Liver (tissue), 8 donors: ENCODE measurements at regions not wholly inside any gene's neighbourhood (a gene's known extent, or its start where the extent isn't known, plus 50 kb on each side); places are given as distances from the start of the nearest gene placed in this dataset.
"Not testable (repeated sequence)": the region's sequence is repeated elsewhere in the genome, so short reads cannot be mapped to it uniquely, and the experiment has no call there.

Experiments
- DNase-seq: peaks from one replicate; pipeline ENCODE4 v3.0.0-alpha.2; 2017; ENCODE audit warnings: low spot score
- H3K27ac ChIP-seq, 2 donors: one replicate each; pipeline ENCODE4 v1.7.0; 2013; ENCODE audit warnings: inconsistent platforms in 2 of 2, low read length in 2 of 2, control low read depth in 1 of 2, low read depth in 1 of 2, mild to moderate bottlenecking in 1 of 2
- H3K27me3 ChIP-seq, 4 donors: one replicate each; pipeline versions ENCODE4 v1.6.1 to v1.7.0; 2013; ENCODE audit warnings: low read length in 3 of 4, inconsistent platforms in 1 of 4, mild to moderate bottlenecking in 1 of 4, moderate library complexity in 1 of 4; ENCODE audit not compliant: control insufficient read depth in 4 of 4, insufficient read depth in 4 of 4
- H3K36me3 ChIP-seq, 4 donors: one replicate each; pipeline versions ENCODE4 v1.6.1 to v1.7.0; 2013; ENCODE audit warnings: low read length in 3 of 4, mild to moderate bottlenecking in 3 of 4, low read depth in 1 of 4, moderate library complexity in 1 of 4; ENCODE audit not compliant: control insufficient read depth in 4 of 4, insufficient read depth in 3 of 4
- H3K4me1 ChIP-seq, 4 donors: one replicate each; pipeline versions ENCODE4 v1.6.1 to v1.7.0; 2013; ENCODE audit warnings: low read length in 3 of 4, mild to moderate bottlenecking in 3 of 4, moderate library complexity in 1 of 4; ENCODE audit not compliant: control insufficient read depth in 4 of 4, insufficient read depth in 4 of 4
- H3K4me3 ChIP-seq, 3 donors: one replicate each; pipeline versions ENCODE4 v1.6.1 to v1.7.0; 2013; ENCODE audit warnings: low read length in 3 of 3, control low read depth in 1 of 3, low read depth in 1 of 3, mild to moderate bottlenecking in 1 of 3
- H3K9ac ChIP-seq, 2 donors: one replicate each; pipeline ENCODE4 v1.7.0; 2013; ENCODE audit warnings: low read length in 2 of 2, mild to moderate bottlenecking in 2 of 2, moderate library complexity in 2 of 2, control low read depth in 1 of 2, low read depth in 1 of 2
- H3K9me3 ChIP-seq, 4 donors: one replicate each; pipeline versions ENCODE4 v1.6.1 to v1.7.0; 2013; ENCODE audit warnings: low read length in 3 of 4; ENCODE audit not compliant: control insufficient read depth in 4 of 4
- EGR1 ChIP-seq, 2 donors: IDR thresholded peaks; 2 replicates each; pipeline ENCODE4 v1.6.1; 2016 to 2018; ENCODE audit warnings: antibody characterized with exemption in 2 of 2, low read depth in 2 of 2
- FOXA1 ChIP-seq: IDR thresholded peaks from 2 replicates; pipeline ENCODE4 v1.6.1; 2016; ENCODE audit warnings: antibody characterized with exemption
- FOXA2 ChIP-seq: IDR thresholded peaks from 2 replicates; pipeline ENCODE4 v1.6.1; 2016; ENCODE audit warnings: antibody characterized with exemption
- GABPA ChIP-seq, 2 donors: IDR thresholded peaks in 1 of 2; conservative IDR thresholded peaks in 1 of 2; 2 replicates each; pipeline ENCODE4 v1.6.1; 2016; ENCODE audit warnings: antibody characterized with exemption in 2 of 2, mild to moderate bottlenecking in 1 of 2, moderate library complexity in 1 of 2
- HNF4A ChIP-seq, 2 donors: conservative IDR thresholded peaks; 2 replicates each; pipeline ENCODE4 v1.6.1; 2016; ENCODE audit warnings: antibody characterized with exemption in 2 of 2, mild to moderate bottlenecking in 2 of 2
- HNF4G ChIP-seq: IDR thresholded peaks from 2 replicates; pipeline ENCODE4 v1.6.1; 2016; ENCODE audit warnings: antibody characterized with exemption
- JUND ChIP-seq, 2 donors: IDR thresholded peaks; 2 replicates each; pipeline ENCODE4 v1.6.1; 2016; ENCODE audit warnings: antibody characterized with exemption in 2 of 2
- NR2F2 ChIP-seq: IDR thresholded peaks from 2 replicates; pipeline ENCODE4 v1.6.1; 2016; ENCODE audit warnings: antibody characterized with exemption
- RAD21 ChIP-seq, 2 donors: IDR thresholded peaks; 2 replicates each; pipeline ENCODE4 v1.6.1; 2016; ENCODE audit warnings: antibody characterized with exemption in 2 of 2, mild to moderate bottlenecking in 2 of 2
- RXRA ChIP-seq, 2 donors: IDR thresholded peaks; 2 replicates each; pipeline ENCODE4 v1.6.1; 2017 to 2018; ENCODE audit warnings: antibody characterized with exemption in 2 of 2, mild to moderate bottlenecking in 1 of 2
- SP1 ChIP-seq: IDR thresholded peaks from 2 replicates; pipeline ENCODE4 v1.6.1; 2018; ENCODE audit warnings: antibody characterized with exemption, mild to moderate bottlenecking
- TAF1 ChIP-seq: conservative IDR thresholded peaks from 2 replicates; pipeline ENCODE4 v1.6.1; 2016; ENCODE audit warnings: antibody characterized with exemption, mild to moderate bottlenecking
- YY1 ChIP-seq: IDR thresholded peaks from 2 replicates; pipeline ENCODE4 v1.6.1; 2016; ENCODE audit warnings: antibody characterized with exemption, mild to moderate bottlenecking
- WGBS: extraction: QIAGEN DNeasy Blood & Tissue Kit; methylation state at CpG from one replicate; pipeline ENCODE4 v1.1.7; 2013; 5-methylcytosine and 5-hydroxymethylcytosine counted together
- TF ChIP-seq, protein P1 (sequence below): IDR thresholded peaks from 2 replicates; pipeline ENCODE4 v1.6.1; 2016; ENCODE audit warnings: antibody characterized with exemption
- TF ChIP-seq, protein P2 (sequence below): fragments of 150-350 bp; IDR thresholded peaks from 2 replicates; pipeline ENCODE4 v1.5.1; 2017; ENCODE audit warnings: improper control_type of control experiment, low read depth, low read length; ENCODE audit not compliant: missing input control
- TF ChIP-seq, protein P3 (sequence below): IDR thresholded peaks from 2 replicates; pipeline ENCODE4 v1.6.1; 2016; ENCODE audit warnings: antibody characterized with exemption
- TF ChIP-seq, protein P4 (sequence below): IDR thresholded peaks from 2 replicates; pipeline ENCODE4 v1.6.1; 2016; ENCODE audit warnings: antibody characterized with exemption
- donor health status: healthy.
- donor health status: healthy.
- donor health status: healthy.
- donor health status: healthy.
- donor health status: healthy.

DNA sequence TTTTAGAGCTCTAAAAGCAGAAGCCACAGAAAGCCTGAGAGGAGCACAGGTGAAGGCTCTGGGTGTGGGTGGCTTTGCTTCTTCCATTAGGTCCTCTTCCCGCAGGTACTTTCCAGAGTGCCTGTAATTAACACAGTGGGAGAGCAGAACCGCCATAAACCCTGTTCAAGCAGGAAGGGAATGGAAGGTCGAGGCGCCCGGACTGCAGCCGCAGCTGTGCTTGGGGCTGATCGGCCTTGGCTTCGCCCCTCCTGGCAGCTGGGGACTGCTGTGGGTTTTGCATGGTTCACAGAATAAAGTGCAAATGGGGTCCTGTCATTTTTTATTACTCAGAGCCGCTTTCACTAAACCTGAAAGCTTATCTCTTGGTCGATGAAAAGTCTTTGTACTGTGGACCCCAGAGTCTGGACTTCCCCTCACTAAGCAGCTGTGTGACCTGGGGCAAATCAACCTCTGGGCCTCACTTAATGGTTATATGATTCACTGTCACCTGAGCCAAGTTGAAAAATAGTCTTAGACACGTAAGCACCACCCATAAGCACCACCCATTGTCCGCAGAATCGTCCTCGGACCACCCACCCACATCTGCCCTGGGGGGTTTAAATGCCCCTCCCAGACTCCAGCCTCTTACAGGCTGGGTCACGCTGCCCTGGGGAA lies 100.9 kb downstream of the XRCC2 start:
- Histone ChIP-seq H3K27ac (no peak overlapping the region), H3K27me3 (no peaks in the 10 kb centered on the region), H3K9me3 (peaks cover 0 to 2% (median 0%) of the 10 kb centered on the region in 4 donors), H3K4me1 (no peaks in the 10 kb centered on the region), H3K36me3 (no peaks in the 10 kb centered on the region), H3K4me3 (no peak overlapping the region), H3K9ac (no peak overlapping the region)
- WGBS: 70% methylated on average over 15 of the region's 15 CpGs
- TF ChIP-seq NR2F2 (no peak), JUND (IDR thresholded peaks at IDR 0.05) (no peak), FOXA1 (no peak), RXRA (IDR thresholded peaks at IDR 0.05) (no peak)
- TF ChIP-seq, protein P1, sequence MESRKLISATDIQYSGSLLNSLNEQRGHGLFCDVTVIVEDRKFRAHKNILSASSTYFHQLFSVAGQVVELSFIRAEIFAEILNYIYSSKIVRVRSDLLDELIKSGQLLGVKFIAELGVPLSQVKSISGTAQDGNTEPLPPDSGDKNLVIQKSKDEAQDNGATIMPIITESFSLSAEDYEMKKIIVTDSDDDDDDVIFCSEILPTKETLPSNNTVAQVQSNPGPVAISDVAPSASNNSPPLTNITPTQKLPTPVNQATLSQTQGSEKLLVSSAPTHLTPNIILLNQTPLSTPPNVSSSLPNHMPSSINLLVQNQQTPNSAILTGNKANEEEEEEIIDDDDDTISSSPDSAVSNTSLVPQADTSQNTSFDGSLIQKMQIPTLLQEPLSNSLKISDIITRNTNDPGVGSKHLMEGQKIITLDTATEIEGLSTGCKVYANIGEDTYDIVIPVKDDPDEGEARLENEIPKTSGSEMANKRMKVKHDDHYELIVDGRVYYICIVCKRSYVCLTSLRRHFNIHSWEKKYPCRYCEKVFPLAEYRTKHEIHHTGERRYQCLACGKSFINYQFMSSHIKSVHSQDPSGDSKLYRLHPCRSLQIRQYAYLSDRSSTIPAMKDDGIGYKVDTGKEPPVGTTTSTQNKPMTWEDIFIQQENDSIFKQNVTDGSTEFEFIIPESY: no peak
- no peak for DNase-seq

DNA sequence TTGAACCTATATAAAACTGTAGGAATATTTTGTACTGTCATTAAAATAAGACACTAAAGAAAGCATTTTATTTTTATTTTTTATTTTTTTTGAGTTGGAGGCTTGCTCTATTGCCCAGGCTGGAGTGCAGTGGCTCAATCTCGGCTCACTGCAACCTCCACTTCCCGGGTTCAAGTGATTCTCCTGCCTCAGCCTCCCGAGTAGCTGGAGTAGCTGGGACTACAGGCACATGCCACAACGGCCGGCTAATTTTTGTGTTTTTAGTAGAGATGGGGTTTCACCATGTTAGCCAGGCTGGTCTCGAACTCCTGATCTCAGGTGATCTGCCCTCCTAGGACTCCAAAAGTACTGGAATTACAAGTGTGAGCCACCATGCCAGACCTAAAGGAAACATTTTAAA lies 102.8 kb downstream of the XRCC2 start:
- not testable (repeated sequence) for H3K27me3 ChIP-seq, H3K9me3 ChIP-seq, H3K36me3 ChIP-seq, DNase-seq, H3K4me3 ChIP-seq, H3K4me1 ChIP-seq, H3K27ac ChIP-seq, H3K9ac ChIP-seq
- WGBS: 88% methylated on average over 6 of the region's 6 CpGs

DNA sequence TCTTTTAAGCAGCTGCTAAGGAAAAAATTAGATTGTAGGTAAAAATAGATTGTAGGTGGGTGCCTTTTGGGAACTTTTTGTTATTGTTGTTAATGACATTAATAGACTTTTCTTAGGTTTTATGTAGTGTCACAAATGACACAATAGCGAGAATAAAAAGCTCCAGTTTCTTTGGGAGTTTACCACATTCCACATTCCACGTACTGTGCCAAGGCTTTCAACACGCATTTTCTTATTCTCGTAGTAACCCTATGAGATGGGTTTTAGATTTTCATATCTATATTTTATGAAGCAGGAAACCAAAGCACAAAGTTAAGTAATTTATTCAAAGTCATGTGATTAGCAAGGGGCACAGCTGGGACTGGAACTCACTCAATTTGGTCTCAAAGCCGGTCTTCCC lies 103.8 kb downstream of the XRCC2 start:
- 96% methylated on average over 5 of the region's 5 CpGs for WGBS
- no peak for DNase-seq

DNA sequence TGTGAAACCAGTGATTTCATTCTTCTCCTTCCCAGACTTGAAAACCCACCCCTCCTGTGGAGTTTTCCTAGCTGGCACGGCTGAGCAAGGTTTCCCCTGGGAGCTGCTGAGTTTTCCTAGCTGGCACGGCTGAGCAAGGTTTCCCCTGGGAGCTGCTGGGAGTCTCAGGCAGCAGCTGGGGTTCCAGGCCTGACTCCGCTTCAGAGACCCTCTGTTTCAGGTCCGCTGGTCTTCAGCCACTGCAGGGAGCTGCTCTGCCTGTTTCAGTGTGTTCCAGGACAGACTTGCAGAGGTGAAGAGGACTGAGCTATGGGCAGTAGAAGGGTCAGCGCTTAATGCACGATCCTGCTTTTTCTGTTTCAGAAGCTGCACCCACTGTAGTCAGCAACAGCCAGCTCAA lies 104.9 kb downstream of the XRCC2 start:
- no peak for DNase-seq
- Histone ChIP-seq H3K27ac (no peak overlapping the region), H3K4me3 (no peak overlapping the region), H3K9ac (no peak overlapping the region), H3K4me1 (no peaks in the 10 kb centered on the region), H3K36me3 (no peaks in the 10 kb centered on the region), H3K9me3 (no peaks in the 10 kb centered on the region), H3K27me3 (no peaks in the 10 kb centered on the region)
- WGBS: 91% methylated on average over 6 of the region's 6 CpGs
- no peak for TF ChIP-seq SP1
- TF ChIP-seq RXRA (IDR thresholded peaks at IDR 0.05): no peak
- TF ChIP-seq EGR1 (IDR thresholded peaks at IDR 0.05; ENCODE audit: low read depth in 2 of 2): no peak
- TF ChIP-seq FOXA2: no peak
- TF ChIP-seq, protein P1: no peak
- no peak for TF ChIP-seq TAF1
- TF ChIP-seq HNF4A (conservative IDR thresholded peaks at IDR 0.05): no peak
- TF ChIP-seq, protein P2, sequence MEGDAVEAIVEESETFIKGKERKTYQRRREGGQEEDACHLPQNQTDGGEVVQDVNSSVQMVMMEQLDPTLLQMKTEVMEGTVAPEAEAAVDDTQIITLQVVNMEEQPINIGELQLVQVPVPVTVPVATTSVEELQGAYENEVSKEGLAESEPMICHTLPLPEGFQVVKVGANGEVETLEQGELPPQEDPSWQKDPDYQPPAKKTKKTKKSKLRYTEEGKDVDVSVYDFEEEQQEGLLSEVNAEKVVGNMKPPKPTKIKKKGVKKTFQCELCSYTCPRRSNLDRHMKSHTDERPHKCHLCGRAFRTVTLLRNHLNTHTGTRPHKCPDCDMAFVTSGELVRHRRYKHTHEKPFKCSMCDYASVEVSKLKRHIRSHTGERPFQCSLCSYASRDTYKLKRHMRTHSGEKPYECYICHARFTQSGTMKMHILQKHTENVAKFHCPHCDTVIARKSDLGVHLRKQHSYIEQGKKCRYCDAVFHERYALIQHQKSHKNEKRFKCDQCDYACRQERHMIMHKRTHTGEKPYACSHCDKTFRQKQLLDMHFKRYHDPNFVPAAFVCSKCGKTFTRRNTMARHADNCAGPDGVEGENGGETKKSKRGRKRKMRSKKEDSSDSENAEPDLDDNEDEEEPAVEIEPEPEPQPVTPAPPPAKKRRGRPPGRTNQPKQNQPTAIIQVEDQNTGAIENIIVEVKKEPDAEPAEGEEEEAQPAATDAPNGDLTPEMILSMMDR: no peak
- TF ChIP-seq GABPA (IDR thresholded peaks at IDR 0.05 in 1 of 2, conservative IDR thresholded peaks at IDR 0.05 in 1 of 2): no peak
- TF ChIP-seq YY1: no peak
- no peak for TF ChIP-seq HNF4G
- no peak for TF ChIP-seq RAD21 (IDR thresholded peaks at IDR 0.05)
- no peak for TF ChIP-seq FOXA1
- TF ChIP-seq, protein P3, sequence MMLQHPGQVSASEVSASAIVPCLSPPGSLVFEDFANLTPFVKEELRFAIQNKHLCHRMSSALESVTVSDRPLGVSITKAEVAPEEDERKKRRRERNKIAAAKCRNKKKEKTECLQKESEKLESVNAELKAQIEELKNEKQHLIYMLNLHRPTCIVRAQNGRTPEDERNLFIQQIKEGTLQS: no peak
- TF ChIP-seq, protein P4, sequence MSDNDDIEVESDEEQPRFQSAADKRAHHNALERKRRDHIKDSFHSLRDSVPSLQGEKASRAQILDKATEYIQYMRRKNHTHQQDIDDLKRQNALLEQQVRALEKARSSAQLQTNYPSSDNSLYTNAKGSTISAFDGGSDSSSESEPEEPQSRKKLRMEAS: no peak

More for the DNA sequence above, 103.8 kb downstream of the XRCC2 start:
- H3K36me3 ChIP-seq: no peaks in the 10 kb centered on the region
- no peaks in the 10 kb centered on the region for H3K4me1 ChIP-seq
- no peaks in the 10 kb centered on the region for H3K27me3 ChIP-seq
- TF ChIP-seq YY1 (no peak), FOXA2 (no peak), NR2F2 (no peak), RAD21 (IDR thresholded peaks at IDR 0.05) (no peak)
- TF ChIP-seq, protein P3: no peak
- H3K4me3 ChIP-seq: no peak overlapping the region
- no peaks in the 10 kb centered on the region for H3K9me3 ChIP-seq
- H3K27ac ChIP-seq: no peak overlapping the region
- H3K9ac ChIP-seq: no peak overlapping the region
